ENCODE measurements at regions not wholly inside any gene's neighbourhood (a gene's known extent, or its start where the extent isn't known, plus 50 kb on each side); places are given as distances from the start of the nearest gene placed in this dataset.

GRCh38 chr14:104444159-104445030, 135.2 kb upstream of the C14orf180 start:
- no peak for DNase-seq

- no peak for DNase-seq
These were observed 134.5 kb upstream of the C14orf180 start for GRCh38 chr14:104445086-104445485.

GRCh38 chr14:104445832-104446381, 133.7 kb upstream of the C14orf180 start:
- no peak for DNase-seq

GRCh38 chr14:104446611-104447010, 133.0 kb upstream of the C14orf180 start:
- DNase-seq, result no peak

- no peak for DNase-seq
These were observed 131.8 kb upstream of the C14orf180 start for GRCh38 chr14:104447750-104448149.

GRCh38 chr14:104448321-104448720, 131.2 kb upstream of the C14orf180 start:
- no peak for DNase-seq

- no peak for DNase-seq
These were observed 130.8 kb upstream of the C14orf180 start for GRCh38 chr14:104448721-104449120.

GRCh38 chr14:104450811-104451401, 128.7 kb upstream of the C14orf180 start:
- no peak for DNase-seq

GRCh38 chr14:104451474-104451873, 128.1 kb upstream of the C14orf180 start:
- no peak for DNase-seq

GRCh38 chr14:104458845-104459244, 120.7 kb upstream of the C14orf180 start:
- no peak for DNase-seq

GRCh38 chr14:104460791-104461651, 118.5 kb upstream of the C14orf180 start:
- DNase-seq, result no peak

- peak; percentile 43 for DNase-seq
These were observed 117.7 kb upstream of the C14orf180 start for GRCh38 chr14:104461676-104462449.

- peak; percentile 16 for DNase-seq
These were observed 116.6 kb upstream of the C14orf180 start for GRCh38 chr14:104462651-104463630.

- no peak for DNase-seq
These were observed 114.7 kb upstream of the C14orf180 start for GRCh38 chr14:104464907-104465306.

GRCh38 chr14:104465482-104466390, 113.8 kb upstream of the C14orf180 start:
- no peak for DNase-seq

- no peak for DNase-seq
These were observed 112.3 kb upstream of the C14orf180 start for GRCh38 chr14:104467236-104467635.

GRCh38 chr14:104467641-104468040, 111.9 kb upstream of the C14orf180 start:
- DNase-seq, result no peak

- DNase-seq, result no peak
These were observed 110.0 kb upstream of the C14orf180 start for GRCh38 chr14:104469591-104469990.

GRCh38 chr14:104470588-104470987, 109.0 kb upstream of the C14orf180 start:
- DNase-seq, result no peak

GRCh38 chr14:104471114-104471513, 108.5 kb upstream of the C14orf180 start:
- no peak for DNase-seq

Data from NCI-H1092 treated with DMSO at 0.1 percent for 48 hours (cell line).